ENCODE measurements at regions not wholly inside any gene's neighbourhood (a gene's known extent, or its start where the extent isn't known, plus 50 kb on each side); places are given as distances from the start of the nearest gene placed in this dataset.

DNA sequence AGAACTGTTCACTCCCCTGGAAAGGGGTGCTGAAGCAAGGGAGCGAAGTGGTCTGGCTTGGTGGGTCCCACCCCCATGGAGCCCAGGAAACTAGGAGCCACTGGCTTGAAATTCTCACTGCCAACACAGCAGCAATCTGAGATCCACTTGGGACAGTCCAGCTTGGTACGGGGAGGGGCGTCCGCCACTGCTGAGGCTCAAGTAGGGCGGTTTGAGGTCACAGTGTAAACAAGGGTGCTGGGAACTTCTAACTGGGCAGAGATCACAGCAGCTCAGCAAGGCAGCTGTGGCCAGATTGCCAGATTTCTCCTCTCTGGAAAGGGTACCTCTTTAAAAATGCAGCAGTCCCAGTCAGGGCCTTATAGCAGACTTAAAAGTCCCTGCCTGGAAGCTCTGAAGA, 53.9 kb upstream of the GALNTL6 start:
- DNase-seq (ENCODE audit: low spot score): no peak

DNA sequence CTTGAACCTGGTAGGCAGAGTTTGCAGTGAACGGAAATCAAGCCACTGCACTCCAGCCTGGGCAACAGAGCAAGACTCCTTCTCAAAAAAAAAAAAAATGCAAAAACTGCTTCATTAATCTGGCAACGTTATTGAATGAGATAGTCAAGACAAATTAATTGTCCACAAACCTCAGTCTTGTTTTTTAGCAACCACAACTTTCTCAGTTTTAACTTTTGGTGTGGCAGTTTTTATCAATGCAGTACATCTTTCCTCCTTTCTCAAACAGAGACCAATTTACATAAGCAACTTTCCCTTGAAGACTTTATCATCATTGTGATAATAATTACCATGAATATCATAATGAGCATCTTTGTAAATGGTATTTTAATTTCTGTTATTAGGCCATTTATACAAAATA, 61.7 kb upstream of the GALNTL6 start:
- no peak for DNase-seq (ENCODE audit: low spot score)

DNA sequence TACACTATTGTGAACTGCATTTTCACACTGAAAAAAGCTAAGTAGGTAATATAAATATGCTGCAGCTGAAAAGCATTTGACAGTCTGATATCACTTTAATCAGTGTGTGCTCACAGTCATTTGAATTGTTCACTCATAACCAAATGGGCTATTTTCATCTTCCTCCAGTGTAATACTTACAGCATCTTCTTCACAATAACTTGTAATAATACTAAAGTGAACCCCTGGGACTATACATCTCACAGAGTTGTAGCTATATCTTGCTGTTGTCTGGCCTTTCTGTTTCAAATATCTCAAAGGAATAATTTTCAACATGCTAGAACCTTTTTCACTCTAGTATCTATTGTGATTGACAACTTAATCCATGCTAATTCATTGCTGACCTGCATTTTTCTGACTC, 66.8 kb upstream of the GALNTL6 start:
- DNase-seq (ENCODE audit: low spot score): no peak

DNA sequence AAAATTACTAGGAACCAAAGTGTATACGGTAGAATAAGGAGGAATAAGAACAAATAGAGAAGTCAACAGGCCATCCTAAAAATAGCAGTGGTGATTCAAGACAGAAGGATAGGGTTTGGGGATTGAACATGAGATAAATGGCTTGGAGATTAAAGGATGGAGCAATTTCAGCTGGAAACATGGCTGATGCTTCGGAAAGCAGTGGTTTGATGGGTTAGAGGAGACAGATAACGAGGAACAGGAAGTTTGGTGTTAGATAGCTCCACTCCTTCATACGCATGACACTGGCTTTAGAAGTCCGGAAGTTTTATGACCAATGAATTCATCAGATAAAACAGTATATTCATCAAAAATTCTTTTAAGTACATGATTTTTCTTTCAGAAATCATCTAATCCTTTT, 70.8 kb upstream of the GALNTL6 start:
- DNase-seq (ENCODE audit: low spot score): no peak

DNA sequence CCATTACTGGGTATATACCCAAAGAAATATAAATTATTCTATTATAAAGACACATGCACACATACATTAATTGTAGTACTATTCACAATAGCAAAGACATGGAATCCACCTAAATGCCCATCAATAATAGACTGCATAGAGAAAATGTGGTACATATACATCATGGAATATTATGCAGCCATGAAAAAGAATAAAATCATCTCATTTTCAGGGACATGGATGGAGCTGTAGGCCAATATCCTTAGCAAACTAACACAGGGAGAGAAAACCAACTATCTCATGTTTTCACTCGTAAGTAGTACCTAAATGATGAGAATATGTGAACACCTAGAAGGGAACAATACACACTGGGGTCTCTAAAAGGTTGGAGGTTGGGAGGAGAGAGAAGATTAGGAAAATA, 86.0 kb upstream of the GALNTL6 start:
- no peak for DNase-seq (ENCODE audit: low spot score)

DNA sequence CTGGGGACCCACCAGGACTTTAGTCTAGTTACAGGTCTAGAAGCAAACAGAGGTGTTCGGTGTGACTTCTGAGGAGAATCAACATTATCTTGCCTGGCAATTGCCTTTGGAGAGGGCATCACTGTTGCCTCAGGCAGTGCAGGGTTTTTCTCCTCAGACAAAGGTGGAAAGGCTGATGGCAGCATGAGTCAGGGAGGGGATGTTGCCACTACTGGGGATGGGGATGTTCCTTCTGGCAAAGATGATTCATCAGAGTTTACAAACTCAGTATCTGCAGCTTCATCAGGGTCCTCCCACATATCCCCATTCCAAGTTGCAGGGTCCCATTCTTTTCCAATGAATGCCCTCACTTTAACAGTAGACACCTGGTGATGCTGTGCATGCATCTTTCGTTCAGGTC, 91.3 kb upstream of the GALNTL6 start:
- no peak for DNase-seq (ENCODE audit: low spot score)

DNA sequence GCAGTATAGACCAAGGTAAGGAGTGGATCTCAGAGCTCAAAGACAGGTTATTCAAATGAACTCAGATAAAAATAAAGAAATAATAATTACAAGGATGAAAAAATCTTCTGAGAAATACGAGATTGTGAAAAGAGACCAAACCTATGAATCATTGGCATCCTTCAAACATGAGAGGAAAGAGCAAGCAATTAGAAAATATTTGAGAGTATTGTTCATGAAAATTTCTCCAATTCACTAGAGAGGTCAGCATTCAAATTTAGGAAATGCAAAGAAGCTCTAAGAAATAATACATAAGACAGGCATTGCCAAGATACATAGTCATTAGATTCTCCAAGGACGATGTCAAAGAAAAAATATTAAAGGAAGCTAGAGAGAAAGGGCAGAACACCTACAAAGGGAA, 93.5 kb upstream of the GALNTL6 start:
- DNase-seq (ENCODE audit: low spot score): no peak

DNA sequence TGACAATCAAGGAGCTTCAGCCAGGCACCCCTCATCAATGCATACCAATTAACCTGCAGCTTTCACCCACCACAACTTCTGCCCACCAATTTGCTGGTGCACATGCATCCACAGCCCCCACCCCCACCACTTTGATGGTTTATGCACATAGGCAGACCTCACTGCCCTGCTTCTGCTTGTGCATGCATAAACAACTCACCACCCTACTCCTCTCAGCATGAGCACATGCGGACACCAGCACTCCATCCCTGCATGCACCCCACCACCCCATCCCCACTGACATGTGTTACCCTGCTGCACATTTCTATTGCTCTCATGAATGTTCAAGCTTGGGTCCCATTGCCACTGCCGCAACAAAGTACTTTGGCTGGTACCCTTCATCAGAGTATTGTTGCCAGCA, 94.5 kb upstream of the GALNTL6 start:
- no peak for DNase-seq (ENCODE audit: low spot score)

DNA sequence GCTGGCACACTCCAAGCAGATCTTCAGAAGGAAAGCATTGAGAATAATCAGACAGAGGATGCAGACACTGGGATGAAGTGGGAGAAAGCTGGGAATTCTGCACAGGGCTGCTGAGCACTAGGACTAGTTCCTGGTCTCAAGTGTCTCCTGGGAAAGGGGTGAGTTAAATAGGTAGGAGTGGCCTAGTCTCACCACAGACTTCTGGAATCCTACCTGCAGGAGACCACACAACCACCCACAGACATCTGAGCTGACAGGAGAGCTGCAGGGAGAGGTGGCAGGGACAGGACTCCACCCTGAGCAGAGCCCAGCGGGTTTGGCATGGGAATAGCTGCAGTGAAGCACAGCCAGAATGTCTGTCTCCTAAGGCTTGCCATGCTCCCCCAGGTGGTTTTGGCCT, 95.1 kb upstream of the GALNTL6 start:
- no peak for DNase-seq (ENCODE audit: low spot score)

DNA sequence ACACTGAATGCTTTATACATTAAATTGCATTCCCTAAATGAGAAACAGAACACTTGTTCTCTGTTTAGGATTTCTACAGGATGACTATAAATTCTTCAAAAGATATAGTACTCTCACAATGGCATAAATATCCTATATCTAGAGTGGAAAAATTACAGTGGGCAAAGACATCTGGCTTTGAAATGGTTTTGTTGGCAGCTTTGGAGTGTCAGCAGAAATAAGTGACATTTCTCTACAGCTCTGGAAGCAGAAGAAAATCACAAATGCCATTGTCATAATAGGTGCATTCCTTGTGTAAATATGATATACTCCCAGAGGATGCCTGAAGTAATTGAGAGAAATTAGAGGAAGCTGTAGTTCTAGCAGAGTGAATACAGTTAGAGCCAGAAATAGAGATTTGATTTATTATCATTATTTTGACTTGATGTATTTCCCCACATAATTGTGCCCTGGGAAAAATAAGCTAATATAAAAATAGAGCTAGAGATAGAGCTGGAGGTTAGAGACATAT, 95.9 kb upstream of the GALNTL6 start:
- DNase-seq (ENCODE audit: low spot score): no peak

DNA sequence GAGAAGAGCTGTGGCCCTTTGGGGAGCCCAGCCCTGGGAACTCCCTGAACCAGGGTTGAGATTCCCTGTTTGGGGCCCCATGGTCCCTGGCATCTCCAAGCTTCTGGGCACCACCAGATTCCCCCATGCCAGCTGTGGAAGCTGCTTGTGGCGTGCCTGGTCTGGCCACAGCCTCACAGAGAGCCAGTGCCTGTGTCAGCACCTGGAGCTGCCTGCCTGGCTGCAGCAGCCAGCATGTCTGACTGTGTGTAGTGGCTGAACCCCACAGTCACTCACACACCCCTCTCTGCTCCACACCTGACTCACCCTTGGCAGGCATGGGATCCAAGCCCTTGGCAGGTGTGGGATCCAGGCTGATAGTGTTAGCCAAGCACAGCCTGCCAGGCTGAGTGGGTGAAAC, 97.2 kb upstream of the GALNTL6 start:
- no peak for DNase-seq (ENCODE audit: low spot score)

DNA sequence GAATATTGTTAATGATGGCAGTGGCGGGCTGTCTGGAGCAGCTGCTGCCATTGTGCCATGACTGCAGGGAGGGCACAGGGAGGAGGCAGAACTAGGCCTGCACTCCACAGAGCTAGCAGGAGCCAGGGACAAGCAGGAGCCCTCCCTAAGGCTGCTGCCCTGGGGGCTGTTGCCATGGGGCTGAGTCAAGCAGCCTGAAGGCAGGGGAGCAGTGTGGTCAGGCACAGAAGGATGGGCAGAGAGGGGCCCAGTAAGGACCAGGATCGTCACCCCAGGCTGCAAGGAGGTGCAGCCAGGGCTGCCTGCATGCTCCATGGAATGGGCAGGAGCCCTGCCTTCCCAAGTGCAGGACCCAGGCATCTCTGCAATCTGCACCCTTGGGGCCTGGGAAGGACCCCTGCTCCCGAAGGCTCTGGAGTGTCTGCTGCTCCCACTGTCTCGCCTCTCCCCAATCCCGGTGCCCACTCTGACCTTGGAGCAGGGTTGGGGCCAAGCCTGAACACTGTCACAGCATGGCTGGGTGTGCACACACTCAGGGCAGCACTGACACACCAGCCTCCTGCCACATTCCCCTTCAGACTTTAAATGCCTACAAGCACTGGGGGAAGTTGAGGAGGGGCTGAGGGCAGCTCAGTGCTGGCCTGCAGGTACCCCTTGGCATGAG, 98.3 kb upstream of the GALNTL6 start:
- no peak for DNase-seq (ENCODE audit: low spot score)

DNA sequence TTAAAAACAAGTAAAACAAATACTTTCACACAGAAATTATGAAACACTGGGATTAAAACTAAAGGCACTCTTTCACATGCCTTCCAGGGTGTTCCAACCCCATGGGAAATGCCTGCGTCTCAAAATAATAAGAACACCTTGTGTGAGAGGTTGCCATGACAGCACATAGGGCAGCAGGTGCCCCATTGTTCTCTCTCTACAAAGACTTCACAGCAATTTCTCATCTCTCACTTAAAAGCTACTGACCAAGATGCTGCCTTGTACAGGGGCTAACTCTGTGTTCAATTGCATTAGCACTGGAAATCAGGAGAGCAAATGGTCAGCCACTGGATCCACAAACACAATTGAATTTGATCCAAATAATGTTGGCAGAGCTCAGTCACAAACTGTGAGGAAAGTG, 102.5 kb upstream of the GALNTL6 start:
- no peak for DNase-seq (ENCODE audit: low spot score)

DNA sequence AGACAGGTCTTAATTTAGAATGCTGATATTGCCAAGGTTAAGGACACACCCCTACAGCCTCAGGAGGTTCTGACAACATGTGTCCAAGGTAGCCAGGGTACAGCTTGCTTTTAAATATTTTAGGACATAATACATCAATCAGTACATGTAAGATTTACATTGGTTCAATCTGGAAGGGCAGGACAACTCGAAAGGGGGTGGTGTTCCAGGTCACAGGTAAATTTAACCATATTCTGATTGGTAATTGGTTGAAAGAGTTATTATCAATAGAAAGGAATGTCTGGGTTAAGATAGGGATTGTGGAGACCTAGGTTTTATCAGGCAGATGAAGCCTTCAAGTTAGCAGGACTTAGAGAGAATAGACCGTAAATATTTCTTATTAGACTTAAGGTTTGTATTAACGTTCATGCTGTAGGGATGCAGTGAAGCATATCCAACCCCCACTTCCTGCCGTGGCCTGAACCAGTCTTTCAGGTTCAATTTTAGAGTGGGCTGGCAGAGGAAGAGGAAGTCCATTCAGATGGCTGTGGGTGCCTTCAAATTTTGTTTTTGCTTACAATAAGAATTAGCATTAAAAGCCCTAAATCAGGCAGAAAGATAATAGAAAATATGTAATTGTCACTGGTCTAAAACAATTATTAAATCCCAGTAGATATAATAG, 136.5 kb upstream of the GALNTL6 start:
- no peak for DNase-seq (ENCODE audit: low spot score)

DNA sequence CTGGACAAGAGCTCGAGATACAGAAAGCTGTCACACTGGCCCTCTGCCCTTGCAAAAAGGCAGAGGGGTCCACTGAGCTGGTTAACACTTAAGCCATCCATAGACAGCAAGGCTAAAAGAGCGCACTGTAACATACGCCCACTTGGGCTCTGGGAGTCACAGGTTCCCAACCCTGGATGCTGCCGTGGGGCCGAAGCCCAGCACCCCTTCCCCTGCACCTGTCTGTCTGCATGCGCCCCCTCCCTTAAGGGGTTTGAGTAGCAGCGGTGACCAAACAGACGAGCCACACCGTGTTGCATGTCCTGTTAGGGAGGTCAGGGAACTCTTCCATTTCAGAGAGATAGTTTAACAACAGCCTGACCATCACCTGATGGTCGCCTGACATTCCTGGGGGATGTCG, 138.4 kb upstream of the GALNTL6 start:
- no peak for DNase-seq (ENCODE audit: low spot score)

DNA sequence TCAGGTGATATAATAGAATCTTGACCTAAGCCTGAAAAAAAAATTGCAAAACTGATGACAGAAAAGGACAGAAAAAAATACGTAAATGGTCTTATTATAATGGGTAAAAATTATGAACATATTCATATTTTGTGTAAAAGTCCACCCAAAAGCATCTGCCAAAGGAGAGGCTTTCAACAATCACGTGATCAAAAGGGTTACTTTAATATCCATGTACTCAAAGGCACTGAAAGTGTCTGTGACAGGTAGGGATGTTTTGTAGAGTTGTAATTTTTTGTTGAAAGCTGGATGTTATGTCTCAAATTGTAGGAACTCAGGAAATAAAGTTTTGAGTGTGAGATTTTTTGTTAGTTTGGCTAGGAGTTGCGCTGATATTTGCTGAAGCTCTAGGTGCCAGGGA, 144.8 kb upstream of the GALNTL6 start:
- no peak for DNase-seq (ENCODE audit: low spot score)

DNA sequence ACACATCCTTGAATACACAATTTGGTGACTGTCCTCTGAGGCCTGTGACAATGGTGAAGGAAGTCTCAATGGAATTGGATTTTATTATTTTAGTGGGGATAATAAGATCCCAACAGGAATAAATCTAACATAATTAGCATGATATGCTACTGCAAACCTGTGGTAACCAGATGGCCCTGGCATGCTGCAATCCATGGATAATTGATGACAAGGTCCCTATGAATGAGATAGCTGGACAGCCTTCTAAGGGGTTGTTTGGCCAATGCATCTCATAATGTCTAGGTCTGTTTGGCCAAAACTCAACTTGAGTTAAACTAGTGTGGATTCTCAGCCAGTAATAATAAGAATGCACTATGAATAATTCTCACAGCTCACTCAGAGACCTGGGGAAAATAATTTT, 145.3 kb upstream of the GALNTL6 start:
- DNase-seq (ENCODE audit: low spot score): no peak

DNA sequence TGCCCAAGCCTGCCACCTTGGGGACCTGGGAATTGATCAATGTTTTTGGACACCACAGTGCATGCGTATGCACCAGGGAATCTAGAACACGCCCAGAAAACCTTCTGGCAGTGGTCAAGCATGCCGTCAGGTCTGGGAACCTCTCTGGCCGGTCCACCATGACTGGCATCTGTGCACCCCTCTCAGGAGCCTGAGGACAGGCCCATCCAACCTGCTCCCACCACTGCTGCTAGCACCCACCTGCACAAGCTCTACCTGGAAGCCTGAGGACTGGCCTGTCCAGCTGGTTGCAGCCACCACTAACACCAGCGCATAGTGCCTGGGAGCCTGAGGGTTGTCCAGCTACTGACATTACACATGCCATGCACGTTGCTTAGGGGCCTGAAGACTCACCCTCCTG, 162.1 kb upstream of the GALNTL6 start:
- no peak for DNase-seq (ENCODE audit: low spot score)

DNA sequence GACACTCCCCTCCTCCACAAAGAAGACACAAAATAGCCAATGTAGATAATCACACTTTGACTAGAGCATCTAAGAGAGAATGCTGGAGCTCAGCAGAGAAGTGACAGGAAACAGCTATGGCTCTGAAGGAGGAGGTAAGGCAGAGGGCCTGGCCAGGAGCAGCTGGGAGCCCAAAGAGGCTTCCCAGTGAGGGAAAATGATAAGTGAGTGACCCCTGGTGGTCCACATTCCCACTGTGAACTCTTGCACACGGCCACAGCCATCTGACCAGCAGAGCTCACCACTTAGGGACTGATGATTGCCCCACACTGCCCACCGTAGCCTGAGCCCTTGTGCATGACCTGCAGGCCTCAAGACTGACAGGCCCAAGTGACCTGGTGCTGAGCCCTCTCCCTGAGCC, 162.7 kb upstream of the GALNTL6 start:
- DNase-seq (ENCODE audit: low spot score): no peak

DNA sequence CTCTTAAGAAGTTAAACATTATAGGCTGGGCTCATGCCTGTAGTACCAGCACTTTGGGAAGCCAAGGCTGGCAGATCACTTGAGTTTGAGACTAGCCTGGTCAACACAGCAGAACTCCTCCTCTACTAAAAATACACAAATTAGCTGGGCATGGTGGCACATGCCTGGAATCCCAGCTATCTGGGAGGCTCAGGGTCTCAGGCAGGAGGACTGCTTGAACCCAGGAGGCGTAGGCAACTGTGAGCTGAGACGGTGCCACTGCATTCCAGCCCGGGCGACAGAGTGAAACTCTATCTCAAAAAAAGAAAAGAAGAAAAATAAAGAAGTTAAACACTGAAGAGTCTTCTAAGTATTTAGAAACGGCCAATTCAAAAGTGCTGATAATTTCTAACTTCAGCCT, 164.3 kb upstream of the GALNTL6 start:
- no peak for DNase-seq (ENCODE audit: low spot score)

DNA sequence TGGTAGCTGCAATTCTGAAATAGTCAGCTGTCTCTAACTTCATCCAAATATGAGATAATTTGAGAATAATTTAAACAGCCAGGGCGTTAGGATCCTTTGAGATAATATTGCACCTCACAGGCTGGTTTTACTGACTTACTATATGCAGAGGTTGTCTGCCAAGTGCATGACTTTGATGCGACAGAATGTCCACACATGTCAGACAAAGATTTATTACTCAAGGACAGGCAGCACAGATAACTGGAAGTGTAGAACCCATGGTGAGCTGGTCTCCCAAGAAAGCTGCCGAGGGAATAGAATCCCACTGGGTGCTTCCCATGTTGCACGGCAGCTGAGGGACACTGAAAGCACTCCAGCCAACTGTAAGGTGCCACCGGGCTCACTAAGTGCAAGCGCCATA, 166.2 kb upstream of the GALNTL6 start:
- DNase-seq (ENCODE audit: low spot score): no peak

DNA sequence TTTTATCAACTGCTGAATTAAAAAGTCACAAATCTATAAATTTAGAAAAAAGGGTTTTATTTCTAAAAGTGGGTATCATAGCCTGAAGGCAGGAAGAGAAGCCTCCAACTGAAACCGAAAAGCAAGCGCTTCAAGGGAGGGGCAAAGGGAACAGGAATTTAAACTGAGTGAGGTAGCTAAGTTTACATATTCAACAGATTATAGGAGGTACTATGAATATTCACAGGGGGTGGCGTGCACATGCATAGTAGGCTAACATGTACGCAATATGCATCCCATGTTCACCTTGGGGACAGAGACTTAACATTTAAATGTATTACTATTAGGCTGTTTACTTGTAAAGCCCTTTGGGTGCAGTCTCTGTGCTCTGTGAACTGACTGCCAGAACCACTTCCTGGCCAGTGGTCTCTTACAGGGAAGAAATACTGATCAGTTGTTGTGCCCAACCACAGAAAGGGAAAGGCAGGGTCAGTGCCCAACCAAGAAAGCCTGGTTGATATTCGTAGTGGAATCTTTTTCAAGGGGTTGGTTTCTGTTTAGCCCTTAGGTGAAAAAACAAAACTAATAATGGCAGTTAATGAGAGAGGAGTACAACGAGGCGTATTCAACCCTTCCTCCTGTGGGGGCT, 168.7 kb upstream of the GALNTL6 start:
- no peak for DNase-seq (ENCODE audit: low spot score)

DNA sequence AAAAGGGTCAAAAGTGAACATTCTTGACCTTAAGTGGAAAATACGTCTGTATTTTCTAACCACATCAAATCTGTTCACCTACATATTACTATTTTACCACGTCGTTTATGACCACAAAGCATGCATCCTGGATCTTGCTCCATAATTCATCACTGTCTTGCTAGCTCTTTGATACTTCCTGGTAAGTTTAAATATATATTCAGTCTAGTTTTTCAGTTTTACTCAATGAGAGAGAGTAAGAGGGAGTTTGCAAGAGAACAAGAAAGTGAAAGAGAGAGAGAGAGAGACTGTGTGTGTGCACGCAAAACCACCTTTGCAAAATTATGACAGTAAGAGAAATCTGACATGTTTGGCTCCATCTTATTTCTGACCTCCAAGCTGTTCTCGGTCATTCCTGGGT, 173.7 kb upstream of the GALNTL6 start:
- no peak for DNase-seq (ENCODE audit: low spot score)

Measured in mesenteric fat pad (tissue), 1 donor.